ENCODE measurements at regions not wholly inside any gene's neighbourhood (a gene's known extent, or its start where the extent isn't known, plus 50 kb on each side); places are given as distances from the start of the nearest gene placed in this dataset.

DNA sequence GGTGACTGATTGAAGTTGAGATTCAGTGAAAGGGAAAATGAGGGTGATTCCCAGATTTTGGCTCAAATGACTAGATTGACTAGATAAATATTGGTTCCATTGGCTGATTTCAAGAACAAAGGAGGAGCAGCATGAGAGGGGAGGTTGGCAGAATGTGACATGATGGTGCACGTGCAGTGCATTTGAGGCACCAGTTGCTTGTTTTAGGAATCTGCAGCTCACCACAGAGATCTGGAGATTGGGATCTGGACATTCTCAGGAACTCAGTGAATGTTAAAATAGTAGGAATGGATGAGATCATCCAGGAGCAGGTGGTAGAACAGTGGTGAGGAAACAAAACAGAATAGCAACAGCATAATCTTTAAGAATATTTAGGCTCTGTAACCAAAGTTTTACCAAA, 496.3 kb downstream of the DHX35 start:
- peaks cover 4% of the 10 kb centered on the region for H3K4me1 ChIP-seq (ENCODE audit: low read length)
- no peaks in the 10 kb centered on the region for H4K20me1 ChIP-seq (ENCODE audit: insufficient read depth, low read length)
- H3K9ac ChIP-seq (ENCODE audit: low read length) = no peak overlapping the region
- no peak overlapping the region for H3K27ac ChIP-seq (ENCODE audit: low read length)
- H2AFZ ChIP-seq (ENCODE audit: low read depth, low read length) = no peak overlapping the region
- H3K4me2 ChIP-seq (ENCODE audit: low read length) = no peak overlapping the region
- no peaks in the 10 kb centered on the region for H3K79me2 ChIP-seq (ENCODE audit: low read length)
- TF ChIP-seq, protein P1, sequence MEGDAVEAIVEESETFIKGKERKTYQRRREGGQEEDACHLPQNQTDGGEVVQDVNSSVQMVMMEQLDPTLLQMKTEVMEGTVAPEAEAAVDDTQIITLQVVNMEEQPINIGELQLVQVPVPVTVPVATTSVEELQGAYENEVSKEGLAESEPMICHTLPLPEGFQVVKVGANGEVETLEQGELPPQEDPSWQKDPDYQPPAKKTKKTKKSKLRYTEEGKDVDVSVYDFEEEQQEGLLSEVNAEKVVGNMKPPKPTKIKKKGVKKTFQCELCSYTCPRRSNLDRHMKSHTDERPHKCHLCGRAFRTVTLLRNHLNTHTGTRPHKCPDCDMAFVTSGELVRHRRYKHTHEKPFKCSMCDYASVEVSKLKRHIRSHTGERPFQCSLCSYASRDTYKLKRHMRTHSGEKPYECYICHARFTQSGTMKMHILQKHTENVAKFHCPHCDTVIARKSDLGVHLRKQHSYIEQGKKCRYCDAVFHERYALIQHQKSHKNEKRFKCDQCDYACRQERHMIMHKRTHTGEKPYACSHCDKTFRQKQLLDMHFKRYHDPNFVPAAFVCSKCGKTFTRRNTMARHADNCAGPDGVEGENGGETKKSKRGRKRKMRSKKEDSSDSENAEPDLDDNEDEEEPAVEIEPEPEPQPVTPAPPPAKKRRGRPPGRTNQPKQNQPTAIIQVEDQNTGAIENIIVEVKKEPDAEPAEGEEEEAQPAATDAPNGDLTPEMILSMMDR (IDR thresholded peaks at IDR 0.05; ENCODE audit: low read depth, low read length) = no peak
- TF ChIP-seq EZH2phosphoT487 (IDR thresholded peaks at IDR 0.05; ENCODE audit: low read depth) = no peak
- no peaks in the 10 kb centered on the region for H3K27me3 ChIP-seq (ENCODE audit: low read depth, low read length)
- H3K9me3 ChIP-seq (ENCODE audit: insufficient read depth, low read length) = no peaks in the 10 kb centered on the region
- H3K36me3 ChIP-seq (replicated peaks; ENCODE audit: low read depth, low read length) = no peaks in the 10 kb centered on the region
- H3K4me3 ChIP-seq (ENCODE audit: low read length) = no peak overlapping the region

DNA sequence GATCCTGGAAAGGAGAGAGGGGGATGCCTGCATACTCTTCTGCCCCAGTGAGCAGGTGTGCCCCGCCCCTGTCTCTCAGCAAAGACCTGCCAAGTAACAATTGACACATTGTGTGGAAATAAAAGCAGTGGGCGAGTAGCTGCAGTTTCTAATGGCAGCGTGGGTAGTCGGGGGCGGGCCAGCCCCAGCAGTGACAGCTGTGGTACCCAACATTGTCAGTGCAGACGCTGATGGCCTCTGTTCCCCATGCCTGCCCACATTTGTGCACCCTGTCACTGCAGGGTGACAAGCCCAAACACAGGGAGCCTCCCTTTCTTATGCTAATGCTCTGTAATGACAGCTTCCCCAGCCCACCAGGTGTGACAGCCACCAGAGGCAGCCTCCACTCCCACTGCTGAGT, 491.7 kb downstream of the DHX35 start:
- TF ChIP-seq, protein P1 (IDR thresholded peaks at IDR 0.05; ENCODE audit: low read depth, low read length) = no peak
- no peak for TF ChIP-seq EZH2phosphoT487 (IDR thresholded peaks at IDR 0.05; ENCODE audit: low read depth)
- Histone ChIP-seq H2AFZ (ENCODE audit: low read depth, low read length) (peak overlapping the region; percentile 11; the same call in 1 of the 2 replicates), H3K27me3 (ENCODE audit: low read depth, low read length) (no peaks in the 10 kb centered on the region), H3K27ac (ENCODE audit: low read length) (no peak overlapping the region), H3K4me2 (ENCODE audit: low read length) (no peak overlapping the region), H3K4me1 (ENCODE audit: low read length) (peaks cover 30% of the 10 kb centered on the region), H3K4me3 (ENCODE audit: low read length) (no peak overlapping the region), H3K79me2 (ENCODE audit: low read length) (no peaks in the 10 kb centered on the region), H4K20me1 (ENCODE audit: insufficient read depth, low read length) (no peaks in the 10 kb centered on the region), H3K9me3 (ENCODE audit: insufficient read depth, low read length) (no peaks in the 10 kb centered on the region), H3K9ac (ENCODE audit: low read length) (no peak overlapping the region), H3K36me3 (replicated peaks; ENCODE audit: low read depth, low read length) (no peaks in the 10 kb centered on the region)

DNA sequence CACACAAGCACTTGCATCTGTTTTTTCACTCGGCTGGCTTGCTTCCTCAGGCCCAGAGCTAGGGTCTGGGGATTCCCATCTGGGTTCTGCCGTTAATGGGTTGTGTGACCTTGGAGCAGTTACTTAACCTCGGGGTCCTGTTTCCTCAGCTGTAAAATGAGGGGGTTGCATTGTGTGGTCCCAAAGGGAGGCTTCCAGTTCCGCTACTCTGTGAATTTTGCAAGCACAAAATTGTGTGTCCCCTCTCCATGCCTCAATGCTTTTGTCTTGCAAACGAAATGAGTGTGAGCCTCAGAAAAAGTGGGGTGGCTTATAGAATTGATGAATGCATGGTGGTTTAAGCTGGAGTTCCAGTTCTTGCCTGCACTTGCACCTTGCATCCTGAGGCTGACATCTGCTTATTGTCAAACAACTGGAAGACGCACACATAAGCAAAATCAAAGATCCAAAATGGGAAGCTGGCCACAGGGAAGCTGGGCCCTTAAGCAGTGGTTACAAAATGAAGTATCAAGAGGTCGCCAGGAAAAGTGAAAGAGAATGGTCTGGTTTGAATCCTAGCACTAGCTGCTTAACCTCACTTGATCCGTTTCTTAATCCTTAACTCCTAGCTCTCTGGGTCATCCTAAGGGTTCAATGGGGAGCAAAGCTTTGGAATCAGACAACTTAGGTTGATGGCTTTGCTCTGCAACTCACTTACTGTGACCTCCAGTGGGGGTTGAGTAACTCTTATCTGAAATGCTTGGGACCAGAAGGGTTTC, 490.6 kb downstream of the DHX35 start:
- Histone ChIP-seq H3K27me3 (ENCODE audit: low read depth, low read length) (no peaks in the 10 kb centered on the region), H4K20me1 (ENCODE audit: insufficient read depth, low read length) (no peaks in the 10 kb centered on the region), H3K4me2 (ENCODE audit: low read length) (peak overlapping the region; percentile 26), H3K4me3 (ENCODE audit: low read length) (no peak overlapping the region), H3K9ac (ENCODE audit: low read length) (no peak overlapping the region), H3K36me3 (replicated peaks; ENCODE audit: low read depth, low read length) (no peaks in the 10 kb centered on the region), H3K79me2 (ENCODE audit: low read length) (no peaks in the 10 kb centered on the region), H2AFZ (ENCODE audit: low read depth, low read length) (peak overlapping the region; percentile 12; the same call in 1 of the 2 replicates), H3K9me3 (ENCODE audit: insufficient read depth, low read length) (no peaks in the 10 kb centered on the region), H3K4me1 (ENCODE audit: low read length) (peaks cover 30% of the 10 kb centered on the region), H3K27ac (ENCODE audit: low read length) (no peak overlapping the region)
- TF ChIP-seq EZH2phosphoT487 (IDR thresholded peaks at IDR 0.05; ENCODE audit: low read depth) = no peak
- TF ChIP-seq, protein P1 (IDR thresholded peaks at IDR 0.05; ENCODE audit: low read depth, low read length) = no peak

DNA sequence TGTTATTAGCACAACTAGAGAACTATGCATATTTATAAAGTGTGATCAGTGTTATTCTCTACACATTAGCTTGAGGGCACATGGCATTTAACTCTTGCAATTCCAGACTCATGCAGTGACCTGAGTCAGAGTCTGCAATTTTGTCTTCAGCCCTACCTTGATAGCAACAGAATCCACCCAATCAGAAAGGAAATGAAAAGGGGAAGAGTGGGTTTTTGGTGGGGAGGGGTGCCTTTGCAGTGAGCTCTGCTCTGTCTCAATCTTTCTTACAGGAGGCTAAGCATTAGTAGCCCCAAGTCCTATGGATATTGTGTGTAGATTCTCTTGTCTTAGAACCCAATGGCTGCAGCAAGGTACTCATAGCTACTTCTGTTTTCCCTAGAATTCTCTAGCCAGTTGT, 489.2 kb downstream of the DHX35 start:
- Histone ChIP-seq H3K9ac (ENCODE audit: low read length) (no peak overlapping the region), H4K20me1 (ENCODE audit: insufficient read depth, low read length) (no peaks in the 10 kb centered on the region), H3K27me3 (ENCODE audit: low read depth, low read length) (no peaks in the 10 kb centered on the region), H3K79me2 (ENCODE audit: low read length) (no peaks in the 10 kb centered on the region), H3K9me3 (ENCODE audit: insufficient read depth, low read length) (no peaks in the 10 kb centered on the region), H3K27ac (ENCODE audit: low read length) (no peak overlapping the region), H3K4me3 (ENCODE audit: low read length) (peak overlapping the region; percentile 6; the same call in 1 of the 2 replicates), H3K4me1 (ENCODE audit: low read length) (peaks cover 36% of the 10 kb centered on the region), H2AFZ (ENCODE audit: low read depth, low read length) (peak overlapping the region; percentile 61; the same call in 1 of the 2 replicates), H3K36me3 (replicated peaks; ENCODE audit: low read depth, low read length) (no peaks in the 10 kb centered on the region), H3K4me2 (ENCODE audit: low read length) (peak overlapping the region; percentile 45)
- no peak for TF ChIP-seq EZH2phosphoT487 (IDR thresholded peaks at IDR 0.05; ENCODE audit: low read depth)
- TF ChIP-seq, protein P1 (IDR thresholded peaks at IDR 0.05; ENCODE audit: low read depth, low read length) = no peak
